Uterus (tissue), 3 donors: ENCODE measurements at regions not wholly inside any gene's neighbourhood (a gene's known extent, or its start where the extent isn't known, plus 50 kb on each side); places are given as distances from the start of the nearest gene placed in this dataset.

ENCODE experiments used
- DNase-seq, 2 donors: peaks; one replicate each; pipeline ENCODE4 v3.0.0-alpha.2; 2019 to 2020
- H3K27ac ChIP-seq, 2 donors: fragments of 200-600 bp; sonication (generic); 1 replicate in 1 of 2; 2 replicates in 1 of 2; pipeline ENCODE4 v1.5.1; 2016 to 2018
- H3K27me3 ChIP-seq, 2 donors: fragments of 200-600 bp; sonication (generic); one replicate each; pipeline ENCODE4 v1.5.1; 2018 to 2019; ENCODE audit warnings: control low read depth in 1 of 2
- H3K36me3 ChIP-seq, 2 donors: fragments of 200-600 bp; sonication (generic); one replicate each; pipeline ENCODE4 v1.5.1; 2019; ENCODE audit warnings: control low read depth in 1 of 2
- H3K4me1 ChIP-seq, 2 donors: fragments of 200-600 bp; sonication (generic); one replicate each; pipeline ENCODE4 v1.5.1; 2018 to 2019; ENCODE audit warnings: control low read depth in 1 of 2
- H3K4me3 ChIP-seq, 2 donors: fragments of 200-600 bp; sonication (generic); 1 replicate in 1 of 2; 2 replicates in 1 of 2; pipeline ENCODE4 v1.5.1; 2018 to 2019; ENCODE audit warnings: mild to moderate bottlenecking in 1 of 2
- H3K9me3 ChIP-seq, 2 donors: fragments of 200-600 bp; sonication (generic); one replicate each; pipeline ENCODE4 v1.5.1; 2019; ENCODE audit warnings: control low read depth in 1 of 2
- CTCF ChIP-seq, 4 experiments: fragments of 200-600 bp in 2 of 4; fragments of 450-650 bp in 2 of 4; sonication (generic) in 2 of 4; IDR thresholded peaks; one replicate each; pipeline ENCODE4 v1.5.1; 2016 to 2019; ENCODE audit warnings: antibody characterized with exemption in 4 of 4, mild to moderate bottlenecking in 2 of 4, moderate library complexity in 1 of 4
- POLR2A ChIP-seq, 2 donors: fragments of 450-650 bp; IDR thresholded peaks; one replicate each; pipeline ENCODE4 v1.6.1; 2016; ENCODE audit warnings: antibody characterized with exemption in 2 of 2, mild to moderate bottlenecking in 1 of 2, moderate library complexity in 1 of 2
- intact Hi-C: fragments of 100-400 bp; cut with DNase I; formaldehyde crosslinking; loops from one replicate; pipeline ENCODE4 v1.15.1; 2023; ENCODE audit warnings: low total_unique reads
- donor health status: DM: yes; HTN: yes; CAD: no.

- DNase-seq: no peak
- no peaks in the 10 kb centered on the region for H3K4me1 ChIP-seq
- no peaks in the 10 kb centered on the region for H3K36me3 ChIP-seq
- TF ChIP-seq POLR2A (IDR thresholded peaks at IDR 0.05) (no peak), CTCF (IDR thresholded peaks at IDR 0.05) (no peak)
- H3K27ac ChIP-seq: no peak overlapping the region
- no peaks in the 10 kb centered on the region for H3K9me3 ChIP-seq
- intact Hi-C loops: no loop called here
- H3K4me3 ChIP-seq: no peak overlapping the region
- no peaks in the 10 kb centered on the region for H3K27me3 ChIP-seq
These were observed 153.1 kb downstream of the ACTL7B start for GRCh38 chr9:108702681-108703080.

GRCh38 chr9:108698801-108699200 lies 157.0 kb downstream of the ACTL7B start:
- H3K4me3 ChIP-seq: no peak overlapping the region
- TF ChIP-seq POLR2A (IDR thresholded peaks at IDR 0.05): no peak
- TF ChIP-seq CTCF (IDR thresholded peaks at IDR 0.05): no peak
- DNase-seq: no peak
- no peaks in the 10 kb centered on the region for H3K4me1 ChIP-seq
- intact Hi-C loops: no loop called here
- no peaks in the 10 kb centered on the region for H3K36me3 ChIP-seq
- H3K27me3 ChIP-seq: no peaks in the 10 kb centered on the region
- H3K9me3 ChIP-seq: no peaks in the 10 kb centered on the region
- no peak overlapping the region for H3K27ac ChIP-seq

- Histone ChIP-seq H3K36me3 (no peaks in the 10 kb centered on the region), H3K4me1 (no peaks in the 10 kb centered on the region), H3K27ac (no peak overlapping the region), H3K4me3 (no peak overlapping the region), H3K9me3 (no peaks in the 10 kb centered on the region), H3K27me3 (no peaks in the 10 kb centered on the region)
- intact Hi-C loops: no loop called here
- no peak for DNase-seq
- TF ChIP-seq POLR2A (IDR thresholded peaks at IDR 0.05) (no peak), CTCF (IDR thresholded peaks at IDR 0.05) (no peak)
These were observed 157.6 kb downstream of the ACTL7B start for GRCh38 chr9:108698231-108698630.

- Histone ChIP-seq H3K27me3 (no peaks in the 10 kb centered on the region), H3K4me1 (no peaks in the 10 kb centered on the region), H3K36me3 (no peaks in the 10 kb centered on the region), H3K9me3 (no peaks in the 10 kb centered on the region), H3K27ac (no peak overlapping the region), H3K4me3 (no peak overlapping the region)
- no peak for DNase-seq
- TF ChIP-seq POLR2A (IDR thresholded peaks at IDR 0.05) (no peak), CTCF (IDR thresholded peaks at IDR 0.05) (no peak)
- intact Hi-C loops: no loop called here
These were observed 159.6 kb downstream of the ACTL7B start for GRCh38 chr9:108696156-108696555.

GRCh38 chr9:108694170-108694569 lies 161.6 kb downstream of the ACTL7B start:
- no peak for DNase-seq
- Histone ChIP-seq H3K9me3 (no peaks in the 10 kb centered on the region), H3K4me3 (no peak overlapping the region), H3K27me3 (no peaks in the 10 kb centered on the region), H3K27ac (no peak overlapping the region), H3K36me3 (no peaks in the 10 kb centered on the region), H3K4me1 (no peaks in the 10 kb centered on the region)
- TF ChIP-seq POLR2A (IDR thresholded peaks at IDR 0.05) (no peak), CTCF (IDR thresholded peaks at IDR 0.05) (no peak)
- intact Hi-C loops: no loop called here
